ENCODE measurements at regions not wholly inside any gene's neighbourhood (a gene's known extent, or its start where the extent isn't known, plus 50 kb on each side); places are given as distances from the start of the nearest gene placed in this dataset.

DNA sequence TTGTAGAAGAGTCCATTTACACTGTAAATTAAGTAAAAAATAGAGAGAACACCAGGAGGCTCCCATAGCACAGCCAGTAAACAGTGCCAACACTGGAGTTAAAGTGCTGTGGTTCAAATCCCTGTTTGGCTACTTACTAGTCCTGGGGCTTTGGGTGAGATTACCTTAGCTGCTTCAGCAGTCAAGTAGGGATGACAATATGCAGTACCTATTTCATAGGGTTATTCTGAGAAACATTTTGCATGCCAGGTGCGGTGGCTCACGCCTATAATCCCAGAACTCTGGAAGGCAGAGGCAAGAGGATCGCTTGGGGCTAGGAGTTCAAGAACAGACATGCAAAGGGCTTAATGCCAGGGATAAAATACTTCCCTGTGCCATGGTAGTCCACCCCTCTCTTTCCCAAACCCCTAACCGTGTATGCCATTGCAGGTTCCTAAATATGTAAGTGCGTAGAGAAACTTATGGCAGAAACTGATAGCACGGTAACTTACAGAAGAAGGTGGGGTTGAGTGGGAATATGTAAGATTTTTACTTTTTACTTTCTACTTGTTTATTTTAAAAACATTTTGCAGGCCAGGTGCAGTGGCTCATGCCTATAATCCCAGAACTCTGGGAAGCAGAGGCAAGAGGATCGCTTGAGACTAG lies 86.4 kb upstream of the PICALM start:
- TF ChIP-seq POLR2A (IDR thresholded peaks at IDR 0.05), result no peak
- TF ChIP-seq, protein P1, sequence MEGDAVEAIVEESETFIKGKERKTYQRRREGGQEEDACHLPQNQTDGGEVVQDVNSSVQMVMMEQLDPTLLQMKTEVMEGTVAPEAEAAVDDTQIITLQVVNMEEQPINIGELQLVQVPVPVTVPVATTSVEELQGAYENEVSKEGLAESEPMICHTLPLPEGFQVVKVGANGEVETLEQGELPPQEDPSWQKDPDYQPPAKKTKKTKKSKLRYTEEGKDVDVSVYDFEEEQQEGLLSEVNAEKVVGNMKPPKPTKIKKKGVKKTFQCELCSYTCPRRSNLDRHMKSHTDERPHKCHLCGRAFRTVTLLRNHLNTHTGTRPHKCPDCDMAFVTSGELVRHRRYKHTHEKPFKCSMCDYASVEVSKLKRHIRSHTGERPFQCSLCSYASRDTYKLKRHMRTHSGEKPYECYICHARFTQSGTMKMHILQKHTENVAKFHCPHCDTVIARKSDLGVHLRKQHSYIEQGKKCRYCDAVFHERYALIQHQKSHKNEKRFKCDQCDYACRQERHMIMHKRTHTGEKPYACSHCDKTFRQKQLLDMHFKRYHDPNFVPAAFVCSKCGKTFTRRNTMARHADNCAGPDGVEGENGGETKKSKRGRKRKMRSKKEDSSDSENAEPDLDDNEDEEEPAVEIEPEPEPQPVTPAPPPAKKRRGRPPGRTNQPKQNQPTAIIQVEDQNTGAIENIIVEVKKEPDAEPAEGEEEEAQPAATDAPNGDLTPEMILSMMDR (IDR thresholded peaks at IDR 0.05 in 8 of 11, conservative IDR thresholded peaks at IDR 0.05 in 3 of 11), result no peak

Measured in spleen (tissue), 7 donors.